CD4-positive, alpha-beta T cell treated with Interleukin-6 for 4 hours (primary cell): ENCODE measurements at regions not wholly inside any gene's neighbourhood (a gene's known extent, or its start where the extent isn't known, plus 50 kb on each side); places are given as distances from the start of the nearest gene placed in this dataset.
"Not testable (repeated sequence)": the region's sequence is repeated elsewhere in the genome, so short reads cannot be mapped to it uniquely, and the experiment has no call there.

ENCODE experiments used
- DNase-seq: peaks from one replicate; pipeline ENCODE4 v3.0.0-alpha.2; 2020; ENCODE audit warnings: mixed read lengths

DNA sequence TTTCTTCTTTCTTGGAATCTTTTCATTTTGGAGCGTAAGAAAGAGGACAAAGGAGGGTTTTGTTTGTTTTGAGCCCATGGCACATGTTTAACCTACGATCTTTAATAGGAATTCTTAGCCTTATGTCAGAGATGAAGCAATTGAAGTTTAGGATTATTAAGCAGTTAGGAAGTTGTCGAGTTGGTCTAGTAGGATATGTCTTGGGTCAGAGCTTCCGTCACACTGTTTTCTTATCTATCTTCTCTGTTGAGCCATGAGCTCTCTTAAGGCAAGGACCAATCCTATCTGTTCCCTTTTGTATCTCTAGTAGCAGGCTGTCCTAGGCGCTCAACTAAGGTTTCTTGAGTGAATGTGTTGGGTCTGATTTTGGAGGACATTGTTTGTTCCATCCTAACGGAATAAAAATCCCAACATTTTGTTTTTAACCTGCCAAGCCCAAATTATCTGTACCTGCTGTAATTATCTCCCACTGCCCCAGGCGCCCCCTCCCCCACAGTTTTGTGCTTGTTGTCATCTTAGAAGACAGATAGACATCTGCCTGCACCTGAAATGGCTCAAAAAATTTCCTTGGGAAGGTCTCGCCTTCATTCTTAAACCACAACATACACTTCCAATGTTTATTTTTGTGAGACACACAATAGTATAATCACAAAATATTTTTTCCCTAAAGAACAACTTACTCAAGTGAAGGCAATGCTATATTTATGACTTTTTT lies 95.3 kb upstream of the GADD45A start:
- no peak for DNase-seq

DNA sequence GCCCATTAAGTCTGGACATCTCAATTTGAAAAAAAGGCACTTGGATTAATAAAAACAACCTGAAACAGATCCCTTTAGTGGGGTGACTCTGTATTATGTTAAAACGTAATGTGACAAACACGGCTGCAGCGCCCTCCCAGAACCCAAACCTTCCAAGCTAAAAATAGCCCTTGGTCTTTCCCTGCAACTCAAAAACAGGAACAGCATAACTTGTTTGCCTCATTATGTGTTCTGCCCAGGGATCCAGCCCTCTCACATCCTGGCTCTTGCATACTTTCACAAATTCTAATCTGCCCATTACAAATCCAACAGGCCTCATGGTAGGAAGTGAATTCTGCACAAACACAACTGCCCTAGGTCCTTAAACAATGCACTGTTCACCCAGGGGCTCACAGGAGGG lies 94.7 kb upstream of the GADD45A start:
- no peak for DNase-seq

DNA sequence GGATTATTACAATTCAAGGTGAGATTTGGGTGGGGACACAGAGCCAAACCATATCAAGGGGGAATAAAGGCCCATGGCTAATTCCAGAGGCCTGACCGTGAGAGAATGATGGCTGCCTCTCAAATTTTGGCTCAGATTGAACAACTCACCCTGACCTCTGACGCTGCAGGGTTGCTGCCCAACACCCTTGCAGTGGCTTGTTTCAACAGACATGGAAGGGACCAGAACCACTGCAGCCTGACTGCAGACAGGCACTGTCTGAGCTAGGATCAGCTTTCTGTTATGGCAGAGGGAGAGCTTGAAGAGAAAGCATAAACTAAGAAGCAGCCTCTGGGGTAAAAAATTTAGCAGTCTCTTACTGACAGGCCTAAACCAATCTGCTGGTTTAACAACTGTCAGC lies 90.2 kb upstream of the GADD45A start:
- DNase-seq = no peak

DNA sequence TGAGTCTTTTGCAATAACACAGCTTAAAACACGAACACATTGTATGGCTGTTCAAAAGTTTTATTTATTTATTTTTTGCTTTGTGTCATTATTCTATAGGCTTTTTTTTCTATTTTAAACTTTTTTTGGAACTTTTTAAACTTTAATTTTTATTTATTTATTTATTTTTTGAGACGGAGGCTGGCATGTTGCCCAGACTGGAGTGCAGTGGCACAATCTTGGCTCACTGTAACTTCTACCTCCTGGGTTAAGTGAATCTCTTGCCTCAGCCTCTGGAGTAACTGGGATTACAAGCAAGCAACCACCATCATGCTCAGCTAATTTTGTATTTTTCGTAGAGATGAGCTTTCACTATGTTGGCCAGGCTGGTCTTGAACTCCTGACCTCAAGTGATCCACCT lies 88.3 kb upstream of the GADD45A start:
- DNase-seq = no peak

DNA sequence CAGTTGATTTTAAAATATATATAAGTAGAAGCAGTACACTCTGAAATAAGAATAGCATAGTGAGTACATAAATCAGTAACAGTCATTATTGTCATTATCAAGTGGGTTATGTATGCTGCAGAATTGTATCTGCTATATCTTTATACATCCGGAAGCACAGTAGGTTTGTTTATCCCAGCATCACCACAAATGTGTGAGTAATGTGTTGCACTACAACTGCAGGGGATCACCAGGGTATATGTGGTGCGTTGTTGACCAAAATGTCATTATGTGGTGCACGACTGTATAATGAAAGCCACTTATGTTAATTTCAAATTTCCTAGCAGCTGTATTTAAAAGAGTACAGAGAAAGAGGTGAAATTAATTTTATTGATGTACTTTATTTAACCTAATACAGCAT lies 87.7 kb upstream of the GADD45A start:
- DNase-seq = no peak

DNA sequence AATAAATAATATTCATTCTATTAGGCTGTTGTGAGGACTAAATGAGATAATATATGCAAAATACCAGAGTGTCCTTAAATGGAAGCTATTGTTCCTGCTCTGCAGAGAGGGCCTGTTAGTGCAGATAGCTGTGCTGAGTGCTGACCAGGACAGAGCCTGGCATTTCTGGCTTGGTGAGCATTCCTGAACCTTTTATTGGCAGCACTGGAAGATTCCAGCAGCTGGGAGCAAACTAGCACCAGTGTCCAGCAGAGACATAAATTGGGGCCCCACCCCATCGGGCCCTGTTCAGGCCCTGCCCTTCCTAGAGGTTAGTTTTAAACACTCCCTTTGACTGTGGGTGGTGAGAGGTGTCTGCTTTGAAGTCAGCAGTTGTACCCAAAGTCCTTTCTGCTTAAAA lies 85.9 kb upstream of the GADD45A start:
- no peak for DNase-seq

DNA sequence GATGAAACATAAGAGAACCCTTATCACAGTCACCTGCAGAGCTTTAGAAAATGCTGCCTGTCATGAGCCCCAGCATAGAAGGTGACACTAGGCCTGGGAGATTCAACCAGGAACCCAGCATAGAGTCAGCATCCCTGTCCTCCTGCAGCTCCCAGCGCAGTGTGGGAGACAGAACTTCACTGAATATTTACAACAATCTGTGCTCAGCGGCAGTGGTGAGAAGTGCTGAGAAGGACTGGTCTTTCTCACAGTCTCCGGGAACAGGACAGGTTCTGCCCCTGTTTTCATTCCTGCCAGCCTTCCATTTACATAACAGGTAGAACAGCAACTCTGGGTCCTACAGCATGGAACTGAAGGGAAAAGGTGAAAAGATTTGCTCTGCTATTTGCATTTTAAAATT lies 83.5 kb upstream of the GADD45A start:
- no peak for DNase-seq

DNA sequence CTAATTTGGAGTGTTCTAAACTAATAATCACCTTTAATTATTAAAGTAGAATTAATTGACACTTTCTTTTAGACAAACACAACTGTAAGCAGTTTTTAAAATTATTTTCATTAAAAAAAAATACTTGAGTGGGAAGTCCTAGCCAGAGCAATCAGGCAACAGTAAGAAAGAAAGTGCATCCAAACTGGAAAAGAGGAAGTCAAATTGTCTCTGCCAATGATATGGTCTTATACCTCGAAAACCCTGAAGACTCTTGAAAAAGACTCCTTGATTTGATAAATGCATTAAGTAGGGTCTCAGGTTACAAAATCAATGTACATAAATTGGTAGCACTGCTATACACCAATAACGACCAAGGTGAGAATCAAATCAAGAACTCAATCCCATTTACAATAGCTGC lies 83.0 kb upstream of the GADD45A start:
- DNase-seq = no peak

DNA sequence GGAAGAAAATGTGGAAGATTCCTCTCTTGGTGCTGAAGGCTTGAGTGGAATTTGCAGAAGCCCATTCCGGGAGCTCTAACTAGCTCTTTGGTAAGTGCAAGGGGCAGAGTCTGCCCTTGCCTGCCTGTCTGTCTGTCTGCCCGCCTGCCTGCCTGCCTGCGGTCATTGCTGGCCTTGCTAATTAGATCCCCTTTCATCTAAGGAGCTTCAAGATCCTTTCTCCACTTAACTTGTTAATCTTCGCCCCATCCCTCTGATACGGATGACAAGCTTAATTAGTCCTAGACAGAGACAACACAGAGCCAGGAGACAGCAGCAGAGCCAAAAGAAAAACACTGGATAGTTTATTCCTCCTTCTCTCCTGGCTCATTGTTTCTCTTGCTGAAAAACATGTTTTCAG lies 80.2 kb upstream of the GADD45A start:
- no peak for DNase-seq

DNA sequence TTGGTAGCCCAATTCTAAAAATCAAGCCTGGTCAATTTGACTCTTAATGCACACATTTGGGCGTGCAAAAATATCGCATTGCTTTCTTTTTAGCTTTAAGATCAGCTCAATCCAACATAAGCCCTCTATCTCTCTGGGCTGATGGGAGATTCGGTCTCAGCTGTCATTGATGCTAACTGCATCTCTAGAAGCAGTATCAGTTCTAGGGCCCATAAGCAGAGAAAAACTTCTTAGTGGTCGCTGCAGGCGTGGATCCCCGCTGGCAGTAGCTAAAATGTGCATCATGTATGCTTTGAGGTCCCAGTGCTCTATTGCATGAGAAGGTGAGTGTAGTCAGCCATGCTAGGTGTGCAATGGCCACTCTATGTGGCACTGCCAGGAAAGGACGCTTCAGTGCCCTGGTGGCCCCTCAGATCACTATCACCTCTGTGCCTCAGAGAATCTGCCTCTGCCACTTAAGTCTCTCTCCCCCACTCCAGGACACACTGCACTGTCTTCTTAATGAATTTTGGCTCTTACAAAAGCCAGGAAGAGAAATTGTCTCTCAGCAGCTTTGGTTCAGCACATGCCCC lies 79.7 kb upstream of the GADD45A start:
- DNase-seq = no peak

DNA sequence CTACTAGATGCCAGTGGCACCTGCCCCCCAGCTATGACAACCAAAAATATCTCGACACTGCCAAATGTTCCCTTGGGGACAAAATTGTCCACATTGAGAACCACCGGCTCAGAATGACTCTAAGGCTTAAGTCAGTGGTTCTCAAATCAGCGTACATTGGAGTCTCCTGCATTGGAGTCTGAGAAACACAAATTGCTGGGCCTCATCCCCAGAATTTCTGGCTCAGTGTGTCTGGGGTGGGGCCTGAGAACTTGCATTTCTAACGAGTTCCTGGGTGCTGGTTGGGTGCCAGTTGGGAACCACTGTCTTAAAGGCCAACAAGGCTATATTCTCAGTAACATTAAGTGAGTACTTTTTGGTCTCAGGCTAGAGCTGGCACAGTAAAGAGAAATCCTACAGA lies 77.7 kb upstream of the GADD45A start:
- no peak for DNase-seq

DNA sequence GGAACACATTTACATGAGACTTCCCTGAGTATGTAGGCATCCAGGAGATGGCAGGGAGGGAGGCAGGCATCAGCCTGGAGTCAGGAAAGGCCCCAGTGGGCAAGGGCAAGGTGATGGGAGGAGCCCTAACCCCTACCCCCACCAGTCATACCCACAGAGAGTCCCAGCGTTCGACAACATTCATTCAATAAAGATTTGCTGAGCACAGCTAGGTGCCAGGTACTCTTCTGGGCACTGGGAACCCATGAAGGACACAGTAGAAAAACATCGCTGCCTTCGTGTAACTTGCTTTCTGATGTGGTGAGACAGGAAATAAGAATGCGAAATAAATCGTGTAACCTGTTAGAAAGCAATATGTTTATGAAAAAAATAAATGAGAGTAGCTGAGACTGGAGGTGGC lies 77.3 kb upstream of the GADD45A start:
- no peak for DNase-seq

DNA sequence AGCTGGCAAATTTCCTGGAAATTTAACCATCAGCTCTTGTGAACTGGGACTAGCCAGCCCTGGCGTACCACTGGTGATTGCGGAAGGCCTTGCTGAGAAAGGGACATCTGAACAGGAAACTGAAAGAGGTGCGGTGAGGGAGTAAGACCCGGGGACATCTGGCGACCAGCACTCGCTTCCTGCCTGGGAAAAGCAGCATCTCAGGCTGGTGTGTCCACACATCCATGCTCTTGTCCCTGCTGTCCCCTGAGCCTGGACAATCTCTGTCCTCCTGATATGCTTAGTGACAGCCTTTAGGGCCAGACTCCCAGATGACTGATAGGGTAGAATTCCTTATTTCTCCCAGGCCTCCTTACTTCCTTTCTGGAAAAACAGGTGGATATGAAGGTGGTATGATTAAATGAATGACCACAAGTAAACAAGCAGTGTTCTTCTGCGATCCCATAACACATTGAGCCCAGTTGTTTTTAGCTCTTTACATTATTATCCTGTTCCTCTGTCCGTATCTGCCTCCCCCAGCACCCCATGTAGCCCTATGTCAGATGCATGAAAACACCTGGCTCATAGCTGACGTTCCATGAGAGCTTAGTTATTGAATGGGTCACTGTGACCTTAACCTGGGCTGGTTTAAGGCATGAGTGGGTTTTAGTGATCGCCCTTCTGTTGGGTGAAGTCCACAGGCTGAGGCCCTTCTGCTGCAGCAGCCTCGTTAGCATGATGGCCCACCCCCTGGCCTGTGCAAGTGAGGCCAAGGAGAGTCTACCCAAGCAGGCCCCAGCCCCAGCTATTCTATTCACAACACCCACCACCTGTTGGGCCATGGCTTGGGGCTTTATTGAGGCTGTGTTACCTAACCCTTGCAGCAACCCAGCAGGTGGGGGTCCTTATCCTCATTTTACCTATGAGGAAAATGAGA lies 76.1 kb upstream of the GADD45A start:
- DNase-seq = no peak

DNA sequence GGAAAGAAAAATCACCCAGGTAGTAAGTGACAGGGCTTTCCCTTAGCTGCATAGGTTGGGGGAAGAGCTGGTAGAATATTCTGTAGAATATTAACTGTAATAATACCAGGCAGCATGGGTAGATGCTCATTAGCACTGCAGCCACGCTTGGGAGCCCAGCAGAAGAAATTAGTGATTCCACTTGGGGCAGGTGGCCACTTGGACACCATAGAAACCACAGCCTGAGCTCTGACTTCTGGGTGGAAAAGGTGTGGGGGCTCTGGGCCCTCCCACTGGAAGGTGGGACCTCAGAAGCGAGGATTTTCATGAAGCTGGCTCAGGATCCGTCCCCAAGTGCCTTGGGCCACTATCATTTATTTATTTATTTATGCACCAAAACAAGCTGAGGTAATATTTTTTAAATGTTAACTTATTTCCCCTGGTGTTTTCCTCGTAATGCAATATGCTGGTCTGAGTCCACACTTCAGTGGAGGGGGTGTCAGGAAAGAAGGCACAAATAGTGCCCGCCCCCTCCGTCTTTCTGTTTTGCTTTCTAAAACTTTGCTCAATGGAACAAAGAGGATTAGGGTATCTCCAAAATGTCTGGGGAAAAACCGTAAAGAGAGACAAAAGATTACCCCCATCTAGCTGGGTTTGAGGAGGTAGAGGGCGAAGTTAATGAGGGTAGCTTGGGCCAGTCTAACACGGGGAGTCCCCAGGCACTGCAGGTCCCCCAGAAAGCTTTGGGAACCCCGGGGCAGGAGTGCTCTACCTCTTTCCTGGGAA lies 75.2 kb upstream of the GADD45A start:
- no peak for DNase-seq

DNA sequence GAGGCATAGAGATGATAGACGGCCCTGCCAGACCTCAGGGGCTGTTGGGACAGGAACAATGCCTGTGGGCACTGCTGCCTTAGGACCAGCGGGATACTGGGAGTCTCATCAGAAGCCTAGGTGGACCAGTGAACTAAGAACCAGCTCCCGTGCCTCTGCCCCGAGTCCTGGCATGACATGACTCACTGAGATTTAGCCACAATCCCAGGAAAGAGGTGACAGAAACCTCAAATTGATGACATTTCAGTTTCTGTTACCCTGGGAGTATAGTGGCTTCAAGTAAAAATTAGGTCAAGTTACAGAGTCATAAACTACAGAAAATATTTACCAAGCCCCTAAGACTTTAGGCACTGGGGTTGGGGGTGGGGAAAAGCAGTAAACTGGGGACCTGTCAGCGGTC lies 74.6 kb upstream of the GADD45A start:
- DNase-seq = no peak

DNA sequence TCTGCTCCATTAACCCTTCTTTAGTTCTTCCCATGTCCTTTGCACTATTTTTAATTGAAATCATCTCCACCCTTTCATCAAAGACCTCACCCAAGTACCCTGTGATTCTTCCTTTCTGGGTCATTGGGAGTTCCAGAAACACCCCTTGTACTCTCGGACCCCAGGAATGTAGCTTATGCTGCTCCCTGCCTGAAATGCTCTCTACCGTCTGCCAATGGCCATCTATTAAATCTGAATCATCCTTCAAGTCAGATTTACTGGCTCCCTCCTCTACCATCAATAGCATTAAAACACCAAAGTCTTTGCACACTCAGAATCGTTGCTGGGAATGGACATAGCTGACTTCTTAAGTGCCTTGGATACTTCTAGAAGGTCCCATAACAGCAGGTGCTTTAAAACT lies 73.2 kb upstream of the GADD45A start:
- DNase-seq = no peak

DNA sequence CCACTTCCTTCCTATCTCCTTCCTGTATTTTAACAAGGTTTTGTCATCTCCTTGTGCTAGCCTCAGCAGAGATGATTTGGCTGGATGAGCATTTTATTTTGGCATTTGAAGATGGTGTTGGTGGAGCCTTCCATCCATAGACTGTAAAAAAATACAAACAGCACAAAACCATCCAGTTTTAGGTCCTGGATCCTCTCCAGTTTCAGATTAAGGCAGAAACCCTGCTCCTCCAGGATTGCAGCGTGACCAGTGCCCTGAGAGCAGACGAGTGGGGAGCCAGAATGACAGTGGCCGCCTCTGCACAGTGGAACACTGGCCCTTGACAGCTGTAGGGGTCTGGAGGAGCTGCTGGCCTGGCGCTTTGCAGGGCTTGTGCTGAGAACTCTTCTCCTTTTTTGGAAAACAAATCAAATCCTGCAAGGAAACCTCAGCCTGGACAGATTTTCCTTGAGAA lies 72.2 kb upstream of the GADD45A start:
- no peak for DNase-seq

DNA sequence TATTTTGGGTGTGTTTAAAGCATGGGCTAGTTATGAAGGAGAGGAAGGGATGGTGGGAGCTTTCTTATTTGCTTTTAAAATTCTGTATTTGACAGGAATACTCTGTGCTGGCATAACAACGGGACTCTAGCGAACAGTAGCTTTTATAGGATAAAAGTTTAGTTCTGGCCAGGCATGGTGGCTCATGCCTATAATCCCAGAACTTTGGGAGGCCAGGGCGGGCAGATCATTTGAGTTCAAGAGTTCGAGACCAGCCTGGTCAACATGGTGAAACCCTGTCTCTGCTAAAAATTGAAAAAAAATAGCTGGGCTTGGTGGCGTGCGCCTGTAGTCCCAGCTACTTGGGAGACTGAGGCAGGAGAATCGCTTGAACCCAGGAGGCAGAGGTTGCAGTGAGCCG lies 71.5 kb upstream of the GADD45A start:
- not testable (repeated sequence) for DNase-seq

DNA sequence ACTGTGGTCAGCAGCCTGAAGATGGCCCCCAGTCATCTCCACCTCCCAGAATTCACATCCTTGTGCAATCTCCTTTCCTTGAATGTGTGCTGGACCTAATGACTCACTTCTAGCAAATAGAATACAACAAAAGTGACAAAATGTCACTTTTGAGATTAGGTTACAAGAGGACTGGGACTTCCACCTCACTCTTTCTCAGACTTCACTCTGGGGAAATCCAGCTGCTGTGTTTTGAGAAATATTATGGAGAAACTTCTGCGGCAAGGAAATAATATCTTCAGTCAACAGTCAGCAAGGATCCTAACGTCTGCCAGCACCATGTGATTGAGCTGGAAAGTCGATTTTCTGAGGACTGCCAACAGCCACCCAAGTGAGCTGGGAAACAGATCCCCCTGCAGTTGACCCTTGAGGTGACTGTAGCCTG lies 70.5 kb upstream of the GADD45A start:
- no peak for DNase-seq

DNA sequence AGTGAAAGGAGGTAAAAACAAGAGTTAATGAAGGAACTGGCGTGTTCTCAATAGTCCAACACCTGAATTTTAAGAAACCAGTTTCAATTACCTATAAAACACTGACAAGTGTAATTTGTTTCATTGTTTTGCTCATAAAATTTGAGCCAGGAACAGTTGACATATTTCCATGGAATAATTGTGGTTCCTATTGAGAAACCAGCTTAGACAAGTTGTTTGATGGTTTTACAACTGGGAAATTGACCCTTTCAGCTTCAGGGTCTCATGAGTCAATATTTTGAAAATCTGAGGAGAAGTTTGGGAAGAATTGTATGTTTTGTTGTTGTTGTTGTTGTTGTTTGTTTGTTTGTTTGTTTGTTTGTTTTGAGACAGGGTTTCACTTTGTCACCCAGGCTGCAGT lies 69.1 kb upstream of the GADD45A start:
- no peak for DNase-seq

DNA sequence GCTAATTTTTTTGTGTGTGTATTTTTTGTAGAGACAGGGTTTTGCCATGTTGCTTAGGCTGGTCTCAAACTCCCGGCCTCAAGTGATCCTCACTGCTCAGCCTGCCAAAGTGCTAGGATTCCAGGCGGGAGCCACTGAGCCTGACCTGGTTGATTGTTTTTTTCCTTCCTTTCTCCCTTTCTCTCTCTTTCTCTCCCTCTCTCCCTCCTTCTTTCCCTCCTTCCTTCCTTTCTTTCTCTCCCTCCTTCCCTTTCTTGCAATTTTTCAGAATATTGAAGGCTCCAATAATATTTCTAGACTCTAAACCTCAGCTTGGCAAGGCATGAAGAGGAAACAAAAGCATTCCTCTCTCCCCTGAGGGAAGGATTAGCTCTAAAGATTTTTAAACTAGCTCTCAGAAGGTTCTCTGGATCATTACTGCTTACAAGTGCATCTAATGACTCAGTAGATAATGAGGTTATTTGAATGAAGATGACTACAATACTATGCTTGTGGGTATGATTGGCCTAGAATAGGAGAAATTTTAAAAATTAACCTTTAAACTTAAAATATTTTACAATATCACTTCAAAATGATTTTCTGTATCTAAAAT lies 68.5 kb upstream of the GADD45A start:
- DNase-seq = no peak

DNA sequence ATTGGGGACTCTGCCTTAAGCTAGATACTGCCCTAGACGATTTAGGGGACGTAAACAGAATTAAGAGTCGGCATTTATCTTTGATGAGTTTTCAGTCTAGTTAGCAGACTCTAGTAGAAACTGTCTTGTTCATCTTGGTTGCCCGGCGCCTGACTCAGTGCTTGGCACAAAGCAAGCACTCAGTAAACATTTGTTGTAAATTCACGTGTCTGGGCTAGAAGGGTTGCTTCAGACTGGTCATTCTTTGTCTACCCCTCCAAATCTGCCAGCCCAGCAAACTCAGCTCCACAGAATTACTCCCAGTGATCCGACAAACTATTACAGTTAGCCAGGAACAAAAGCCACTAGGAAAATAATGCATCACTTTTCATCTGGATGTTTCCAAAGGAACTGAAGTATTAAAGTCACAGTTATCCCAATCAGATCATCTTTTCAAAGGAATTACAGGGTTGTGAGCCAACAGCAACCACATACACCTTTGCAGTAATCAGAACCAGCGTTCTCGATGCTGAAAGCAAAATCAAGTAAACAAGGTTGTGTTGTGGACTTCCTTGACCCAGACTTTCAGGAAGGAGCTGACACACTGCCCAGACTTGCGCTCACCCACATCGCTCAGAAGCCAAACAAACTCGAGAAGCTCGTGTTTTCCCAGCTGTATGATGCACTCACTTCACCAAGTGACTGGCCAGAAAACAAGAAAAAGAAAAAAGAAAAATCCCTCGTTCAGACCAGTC lies 66.5 kb upstream of the GADD45A start:
- DNase-seq = no peak
